ENCODE measurements at regions not wholly inside any gene's neighbourhood (a gene's known extent, or its start where the extent isn't known, plus 50 kb on each side); places are given as distances from the start of the nearest gene placed in this dataset.

- no peaks in the 10 kb centered on the region for H3K36me3 ChIP-seq (ENCODE audit: insufficient read depth, low read length)
- no peak for TF ChIP-seq EZH2 (IDR thresholded peaks at IDR 0.05; ENCODE audit: borderline replicate concordance, low read depth, low read length, severe bottlenecking)
- TF ChIP-seq CTCF (IDR thresholded peaks at IDR 0.05; ENCODE audit: borderline replicate concordance, extremely low read depth, low read length, poor library complexity, severe bottlenecking) = no peak
- ATAC-seq (ENCODE audit: insufficient read depth, low read depth) (no peak), DNase-seq (no peak)
- H3K4me2 ChIP-seq (ENCODE audit: insufficient read depth, low read length) = no peak overlapping the region
- H3K9ac ChIP-seq (ENCODE audit: low read depth, low read length) = no peak overlapping the region
- no peak overlapping the region for H3K27ac ChIP-seq (ENCODE audit: low read length)
- no peaks in the 10 kb centered on the region for H3K79me2 ChIP-seq (ENCODE audit: insufficient read depth, low read length)
- no peaks in the 10 kb centered on the region for H3K4me1 ChIP-seq (ENCODE audit: insufficient read depth, low read length)
- no peaks in the 10 kb centered on the region for H4K20me1 ChIP-seq (ENCODE audit: insufficient read depth, low read length)
- no peak overlapping the region for H3K4me3 ChIP-seq (ENCODE audit: low read depth in 1 of 2, low read length in 2 of 2)
- H2AFZ ChIP-seq (ENCODE audit: low read depth, low read length) = no peak overlapping the region
- no peaks in the 10 kb centered on the region for H3K9me3 ChIP-seq (ENCODE audit: insufficient read depth, low read length, severe bottlenecking)
- H3K27me3 ChIP-seq (ENCODE audit: insufficient read depth, low read length, poor library complexity) = no peaks in the 10 kb centered on the region
These were observed 149.1 kb upstream of the CDIN1 start for GRCh38 chr15:36430280-36430679.

GRCh38 chr15:36430726-36431265, 148.6 kb upstream of the CDIN1 start:
- H3K27ac ChIP-seq (ENCODE audit: low read length) = no peak overlapping the region
- no peak overlapping the region for H3K4me2 ChIP-seq (ENCODE audit: insufficient read depth, low read length)
- DNase-seq (no peak), ATAC-seq (ENCODE audit: insufficient read depth, low read depth) (no peak)
- no peak overlapping the region for H2AFZ ChIP-seq (ENCODE audit: low read depth, low read length)
- TF ChIP-seq CTCF (IDR thresholded peaks at IDR 0.05; ENCODE audit: borderline replicate concordance, extremely low read depth, low read length, poor library complexity, severe bottlenecking) (no peak), EZH2 (IDR thresholded peaks at IDR 0.05; ENCODE audit: borderline replicate concordance, low read depth, low read length, severe bottlenecking) (no peak)
- H3K79me2 ChIP-seq (ENCODE audit: insufficient read depth, low read length) = no peaks in the 10 kb centered on the region
- H3K9me3 ChIP-seq (ENCODE audit: insufficient read depth, low read length, severe bottlenecking) = no peaks in the 10 kb centered on the region
- H3K27me3 ChIP-seq (ENCODE audit: insufficient read depth, low read length, poor library complexity) = no peaks in the 10 kb centered on the region
- no peak overlapping the region for H3K9ac ChIP-seq (ENCODE audit: low read depth, low read length)
- no peak overlapping the region for H3K4me3 ChIP-seq (ENCODE audit: low read depth in 1 of 2, low read length in 2 of 2)
- no peaks in the 10 kb centered on the region for H3K36me3 ChIP-seq (ENCODE audit: insufficient read depth, low read length)
- no peaks in the 10 kb centered on the region for H4K20me1 ChIP-seq (ENCODE audit: insufficient read depth, low read length)
- no peaks in the 10 kb centered on the region for H3K4me1 ChIP-seq (ENCODE audit: insufficient read depth, low read length)

GRCh38 chr15:36432161-36432560, 147.3 kb upstream of the CDIN1 start:
- no peaks in the 10 kb centered on the region for H3K36me3 ChIP-seq (ENCODE audit: insufficient read depth, low read length)
- H3K27me3 ChIP-seq (ENCODE audit: insufficient read depth, low read length, poor library complexity) = no peaks in the 10 kb centered on the region
- no peak overlapping the region for H3K27ac ChIP-seq (ENCODE audit: low read length)
- DNase-seq (no peak), ATAC-seq (ENCODE audit: insufficient read depth, low read depth) (no peak)
- no peak overlapping the region for H3K4me3 ChIP-seq (ENCODE audit: low read depth in 1 of 2, low read length in 2 of 2)
- H3K9ac ChIP-seq (ENCODE audit: low read depth, low read length) = no peak overlapping the region
- H3K79me2 ChIP-seq (ENCODE audit: insufficient read depth, low read length) = no peaks in the 10 kb centered on the region
- H4K20me1 ChIP-seq (ENCODE audit: insufficient read depth, low read length) = no peaks in the 10 kb centered on the region
- TF ChIP-seq EZH2 (IDR thresholded peaks at IDR 0.05; ENCODE audit: borderline replicate concordance, low read depth, low read length, severe bottlenecking) = no peak
- TF ChIP-seq CTCF (IDR thresholded peaks at IDR 0.05; ENCODE audit: borderline replicate concordance, extremely low read depth, low read length, poor library complexity, severe bottlenecking) = no peak
- no peak overlapping the region for H3K4me2 ChIP-seq (ENCODE audit: insufficient read depth, low read length)
- no peak overlapping the region for H2AFZ ChIP-seq (ENCODE audit: low read depth, low read length)
- H3K9me3 ChIP-seq (ENCODE audit: insufficient read depth, low read length, severe bottlenecking) = no peaks in the 10 kb centered on the region
- no peaks in the 10 kb centered on the region for H3K4me1 ChIP-seq (ENCODE audit: insufficient read depth, low read length)

GRCh38 chr15:36434177-36434576, 145.2 kb upstream of the CDIN1 start:
- Histone ChIP-seq H3K4me2 (ENCODE audit: insufficient read depth, low read length) (no peak overlapping the region), H3K79me2 (ENCODE audit: insufficient read depth, low read length) (no peaks in the 10 kb centered on the region), H2AFZ (ENCODE audit: low read depth, low read length) (no peak overlapping the region), H3K27me3 (ENCODE audit: insufficient read depth, low read length, poor library complexity) (no peaks in the 10 kb centered on the region), H3K9ac (ENCODE audit: low read depth, low read length) (no peak overlapping the region), H3K4me1 (ENCODE audit: insufficient read depth, low read length) (no peaks in the 10 kb centered on the region), H3K36me3 (ENCODE audit: insufficient read depth, low read length) (no peaks in the 10 kb centered on the region), H4K20me1 (ENCODE audit: insufficient read depth, low read length) (no peaks in the 10 kb centered on the region), H3K9me3 (ENCODE audit: insufficient read depth, low read length, severe bottlenecking) (no peaks in the 10 kb centered on the region), H3K4me3 (ENCODE audit: low read depth in 1 of 2, low read length in 2 of 2) (no peak overlapping the region), H3K27ac (ENCODE audit: low read length) (no peak overlapping the region)
- TF ChIP-seq CTCF (IDR thresholded peaks at IDR 0.05; ENCODE audit: borderline replicate concordance, extremely low read depth, low read length, poor library complexity, severe bottlenecking) (no peak), EZH2 (IDR thresholded peaks at IDR 0.05; ENCODE audit: borderline replicate concordance, low read depth, low read length, severe bottlenecking) (no peak)
- DNase-seq (no peak), ATAC-seq (ENCODE audit: insufficient read depth, low read depth) (no peak)

Data from DND-41 (cell line).